KBM-7 (cell line): ENCODE measurements at regions not wholly inside any gene's neighbourhood (a gene's known extent, or its start where the extent isn't known, plus 50 kb on each side); places are given as distances from the start of the nearest gene placed in this dataset.

Experiments used
- DNase-seq: peaks from one replicate; pipeline ENCODE4 v3.0.0-alpha.2; 2015
- in situ Hi-C: fragments of 300-500 bp; cut with MboI; formaldehyde crosslinking; loops from 2 replicates; pipeline ENCODE4 v1.14.3; 2020; ENCODE audit warnings: low sequenced_read_pairs, low pct_unique_long_range_greater_than_20kb, mixed read lengths

- in situ Hi-C loops, result no loop called here
- DNase-seq, result no peak
These were observed 54.5 kb upstream of the HTR4 start for GRCh38 chr5:148708854-148709253.

DNA sequence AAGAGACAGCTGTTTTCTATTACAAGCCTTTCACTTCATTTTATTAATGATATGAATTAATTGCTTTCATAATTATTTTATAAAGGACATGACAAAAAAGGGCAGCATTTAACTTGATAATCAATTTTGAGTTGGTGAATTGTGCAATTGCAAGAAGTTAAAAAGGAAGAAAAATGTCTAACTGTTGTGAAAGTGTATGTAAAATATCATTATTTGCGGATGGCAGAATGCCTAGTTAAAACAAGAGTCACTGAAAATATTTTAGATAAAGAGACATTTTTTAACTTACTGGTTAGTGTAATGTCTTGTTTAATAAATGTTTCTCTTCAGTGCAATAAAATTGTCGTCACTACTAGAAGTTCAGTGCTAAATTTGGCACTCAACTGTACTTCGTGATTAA lies 57.6 kb upstream of the HTR4 start:
- no peak for DNase-seq
- in situ Hi-C loops, result no loop called here

DNA sequence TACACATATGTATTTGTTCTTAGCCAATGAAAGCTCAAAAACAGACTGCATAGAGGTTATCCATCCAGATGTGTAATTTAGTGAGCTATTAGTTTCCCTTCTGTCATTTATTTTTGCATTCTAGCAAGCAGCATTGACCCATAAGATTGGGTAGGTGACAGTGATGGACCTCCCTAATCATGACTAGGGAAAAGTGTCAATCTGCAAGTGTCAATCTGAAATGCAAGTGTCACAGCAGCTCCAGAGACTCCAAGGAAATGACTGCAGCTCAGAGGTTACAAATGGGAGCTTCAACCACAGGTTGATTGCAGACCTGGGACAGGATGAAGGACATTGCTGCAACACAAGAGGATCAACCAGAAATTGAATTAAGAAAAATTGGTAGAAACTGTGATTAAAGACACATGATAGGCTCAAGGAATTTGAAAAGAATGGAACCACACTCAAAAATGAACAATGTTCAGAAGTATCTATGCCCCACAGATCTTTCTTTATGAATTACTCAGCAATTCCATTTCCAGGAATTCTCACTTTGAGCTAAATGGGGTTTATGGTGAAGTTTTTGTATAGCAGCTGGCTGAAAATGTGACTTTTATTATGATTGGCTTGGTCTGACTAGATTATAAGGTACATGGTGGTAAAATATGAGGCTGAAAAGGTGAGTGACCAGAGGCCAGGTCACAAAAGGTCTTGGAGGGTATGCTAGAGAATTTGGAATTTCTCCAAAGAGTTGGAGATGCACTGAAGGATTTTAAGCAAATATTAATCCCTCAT lies 59.6 kb upstream of the HTR4 start:
- in situ Hi-C loops, result no loop called here
- DNase-seq, result no peak

DNA sequence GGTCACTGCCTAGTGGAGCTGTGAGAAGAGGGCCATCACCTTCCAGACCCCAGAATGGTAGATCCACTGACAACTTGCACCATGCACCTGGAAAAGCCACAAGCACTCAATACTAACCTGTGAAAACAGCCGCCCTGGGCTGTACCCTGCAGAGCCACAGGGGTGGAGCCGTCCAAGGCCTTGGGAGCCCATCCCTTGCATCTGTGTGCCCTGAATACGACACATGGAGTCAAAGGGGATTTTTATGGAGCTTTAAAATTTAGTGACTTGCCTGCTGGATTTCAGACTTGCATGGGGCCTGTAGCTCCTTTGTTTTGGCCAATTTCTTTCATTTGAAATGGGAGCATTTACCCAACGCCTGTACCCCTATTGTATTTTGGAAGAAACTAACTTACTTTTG lies 62.4 kb upstream of the HTR4 start:
- in situ Hi-C loops, result no loop called here

DNA sequence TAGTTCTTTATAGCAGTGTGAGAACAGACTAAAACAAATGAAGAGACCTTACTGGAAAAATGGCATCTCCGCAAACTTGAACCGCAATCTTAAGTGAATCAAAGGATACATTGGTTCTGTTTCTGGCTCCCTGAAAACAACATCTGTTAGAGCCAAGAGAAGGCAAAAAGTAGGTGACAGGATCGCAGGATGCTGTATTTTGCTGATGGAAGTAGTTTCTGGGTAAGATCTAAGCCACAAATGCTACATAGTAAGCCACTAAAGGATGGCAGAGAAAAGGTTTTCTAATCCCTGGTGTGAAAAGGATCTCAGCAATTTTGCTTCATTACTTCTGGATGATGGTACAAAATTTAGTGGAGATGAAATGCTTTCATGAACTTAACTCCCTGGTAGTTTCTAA lies 63.3 kb upstream of the HTR4 start:
- in situ Hi-C loops, result no loop called here
- no peak for DNase-seq

More for the DNA sequence above, 62.4 kb upstream of the HTR4 start:
- no peak for DNase-seq

DNA sequence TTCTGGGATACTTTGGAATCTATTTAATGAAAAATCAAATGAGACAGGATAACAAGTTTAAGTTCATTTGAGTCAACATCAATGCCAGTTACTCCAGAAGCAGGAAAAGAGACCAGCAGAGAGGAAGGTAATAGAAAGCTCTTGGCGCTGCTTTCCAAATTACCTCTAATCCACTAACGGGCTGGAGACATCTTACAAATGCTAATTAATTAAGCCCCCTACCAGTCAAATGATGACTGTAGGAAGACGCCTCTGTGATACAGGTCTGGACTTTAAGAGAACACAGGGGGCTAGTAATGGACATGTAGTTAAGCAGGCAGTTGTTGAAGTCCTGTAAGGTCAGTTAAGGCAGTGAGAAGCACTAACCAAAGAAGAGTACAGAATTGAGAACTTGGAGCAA lies 65.3 kb upstream of the HTR4 start:
- no peak for DNase-seq
- in situ Hi-C loops, result no loop called here

GRCh38 chr5:148720257-148720656 lies 65.9 kb upstream of the HTR4 start:
- no peak for DNase-seq
- in situ Hi-C loops, result no loop called here

- DNase-seq, result no peak
- in situ Hi-C loops, result no loop called here
These were observed 68.8 kb upstream of the HTR4 start for GRCh38 chr5:148723143-148723542.

- no peak for DNase-seq
- in situ Hi-C loops, result loop anchor here (25.0 kb wide), 3 partner anchors 312 to 537 kb away; partner anchors contain the start of gene AFAP1L1
These were observed 71.3 kb upstream of the HTR4 start for GRCh38 chr5:148725675-148726074.

GRCh38 chr5:148729182-148729581 lies 74.9 kb upstream of the HTR4 start:
- DNase-seq, result no peak
- in situ Hi-C loops, result loop anchor here (25.0 kb wide), 3 partner anchors 308 to 533 kb away; partner anchors contain the start of gene AFAP1L1

- DNase-seq, result no peak
- in situ Hi-C loops, result loop anchor here (10.0 to 25.0 kb wide), 4 partner anchors 225 to 532 kb away; partner anchors contain the start of gene AFAP1L1
These were observed 75.9 kb upstream of the HTR4 start for GRCh38 chr5:148730270-148730669.

GRCh38 chr5:148730942-148731898 lies 76.9 kb upstream of the HTR4 start:
- in situ Hi-C loops, result loop anchor here (10.0 to 25.0 kb wide), 4 partner anchors 224 to 531 kb away; partner anchors contain the start of gene AFAP1L1

GRCh38 chr5:148732692-148733091 lies 78.4 kb upstream of the HTR4 start:
- no peak for DNase-seq

More at GRCh38 chr5:148730942-148731898, 76.9 kb upstream of the HTR4 start:
- DNase-seq, result peak; percentile 74

GRCh38 chr5:148733601-148734438 lies 79.5 kb upstream of the HTR4 start:
- peak; percentile 76 for DNase-seq
- in situ Hi-C loops, result loop anchor here (10.0 to 25.0 kb wide), 4 partner anchors 221 to 528 kb away; partner anchors contain the start of gene AFAP1L1

More at GRCh38 chr5:148732692-148733091, 78.4 kb upstream of the HTR4 start:
- in situ Hi-C loops, result loop anchor here (10.0 to 25.0 kb wide), 4 partner anchors 222 to 530 kb away; partner anchors contain the start of gene AFAP1L1

DNA sequence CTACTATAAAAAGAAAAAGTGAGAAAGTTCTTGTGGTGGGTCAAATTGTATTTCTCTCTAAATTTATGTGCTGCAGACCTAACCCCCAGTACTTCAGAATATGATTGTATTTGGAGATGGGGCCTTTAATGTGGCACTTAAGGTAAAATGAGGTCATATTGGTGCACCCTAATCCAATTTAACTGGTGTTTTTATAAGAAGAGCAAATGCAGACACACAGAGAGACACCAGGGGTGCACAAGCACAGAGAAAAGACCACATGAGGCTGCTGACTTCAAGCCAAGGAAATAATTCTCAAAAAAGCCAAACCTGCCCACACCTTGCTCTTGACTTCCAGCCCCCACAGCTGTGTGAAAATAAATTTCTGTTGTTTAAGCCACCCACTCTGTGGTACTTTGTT lies 80.2 kb upstream of the HTR4 start:
- in situ Hi-C loops, result loop anchor here (10.0 to 25.0 kb wide), 4 partner anchors 220 to 528 kb away; partner anchors contain the start of gene AFAP1L1
- no peak for DNase-seq

DNA sequence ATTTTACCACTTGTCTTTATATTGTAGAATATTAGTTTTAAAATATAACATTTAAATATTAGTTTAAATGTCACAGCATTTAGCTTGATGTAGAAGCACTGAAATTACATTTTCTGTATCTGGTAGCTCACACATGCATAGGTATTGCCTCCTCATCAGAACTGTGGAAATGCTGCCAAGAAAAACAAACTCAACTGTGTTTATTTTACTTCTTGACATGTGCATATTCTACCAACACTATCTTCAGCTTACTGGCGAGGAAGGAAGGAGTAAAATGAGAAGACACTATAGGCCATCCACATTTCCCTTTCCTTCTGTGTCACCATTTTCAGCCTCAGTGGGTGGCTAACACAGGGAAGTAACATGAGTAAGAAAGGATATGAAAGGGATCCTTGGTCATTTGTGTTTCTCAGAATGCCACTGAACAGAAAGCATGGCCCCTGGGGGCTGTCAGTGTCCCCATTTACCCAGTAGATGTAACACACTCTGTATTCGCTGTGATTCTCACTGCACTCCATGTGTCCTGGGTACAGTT lies 81.0 kb upstream of the HTR4 start:
- in situ Hi-C loops, result loop anchor here (10.0 to 25.0 kb wide), 4 partner anchors 219 to 527 kb away; partner anchors contain the start of gene AFAP1L1
- no peak for DNase-seq

DNA sequence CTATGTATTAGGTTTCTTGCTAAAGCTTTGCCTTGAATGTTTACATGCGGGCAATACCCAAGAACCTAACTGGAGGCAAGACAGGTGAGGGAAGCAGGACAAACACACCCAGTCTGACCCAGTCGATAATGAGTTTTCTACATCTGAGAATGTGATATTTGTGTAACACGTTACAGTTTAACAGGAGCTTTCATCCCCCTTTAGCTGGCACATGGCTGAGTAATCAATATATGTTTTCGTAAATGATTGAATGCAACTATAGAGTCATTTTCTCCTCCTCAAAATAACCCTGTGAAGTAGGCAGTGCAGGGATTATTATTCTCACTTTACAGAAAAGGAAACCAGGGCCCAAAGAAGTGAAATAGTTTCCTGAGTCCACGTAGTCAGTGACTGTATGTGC lies 84.7 kb upstream of the HTR4 start:
- no peak for DNase-seq
- in situ Hi-C loops, result loop anchor here (10.0 to 25.0 kb wide), 4 partner anchors 216 to 523 kb away; partner anchors contain the start of gene AFAP1L1

DNA sequence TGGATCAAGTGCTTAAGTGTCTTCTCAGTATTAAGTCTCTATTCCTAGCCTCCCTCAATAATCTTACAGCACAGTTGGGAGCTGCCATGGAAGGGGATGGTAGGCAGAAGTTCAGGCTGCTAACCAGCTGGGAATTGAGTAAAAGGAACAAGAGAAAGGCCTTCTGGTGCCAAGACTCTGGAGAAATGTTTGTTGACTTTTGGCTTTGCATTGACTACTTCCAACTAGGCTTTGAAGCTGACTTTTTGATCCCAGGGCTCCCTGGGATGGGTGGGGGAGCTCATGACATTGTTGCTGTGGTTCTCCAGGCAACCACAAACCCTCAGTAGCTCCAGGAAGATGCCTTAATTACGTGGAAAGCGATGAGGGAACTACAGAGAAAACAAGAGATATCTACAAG lies 85.2 kb upstream of the HTR4 start:
- in situ Hi-C loops, result loop anchor here (10.0 to 25.0 kb wide), 4 partner anchors 215 to 523 kb away; partner anchors contain the start of gene AFAP1L1
- peak; percentile 28 for DNase-seq
